ENCODE measurements at regions not wholly inside any gene's neighbourhood (a gene's known extent, or its start where the extent isn't known, plus 50 kb on each side); places are given as distances from the start of the nearest gene placed in this dataset.

DNA sequence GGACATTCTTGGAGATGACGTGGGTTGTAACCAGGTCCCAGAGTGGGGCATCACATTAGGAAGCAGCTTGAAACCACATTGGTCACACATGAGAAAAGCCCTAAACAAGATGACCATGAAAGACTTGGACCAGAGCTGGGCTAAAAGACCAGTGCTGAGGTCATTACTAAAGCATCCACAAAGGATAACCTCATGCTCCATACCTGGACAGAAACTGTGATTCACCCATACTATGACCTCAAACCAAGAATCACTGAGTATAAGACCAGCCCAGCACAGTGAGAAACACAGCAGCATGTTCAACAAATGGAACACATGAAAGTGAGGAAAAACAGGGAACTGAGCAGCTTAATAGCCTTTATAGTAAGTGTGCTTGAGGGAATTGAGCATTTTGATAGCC, 635.5 kb upstream of the NETO1 start:
- no peaks in the 10 kb centered on the region for H3K36me3 Mint-ChIP-seq (ENCODE audit: low read depth)
- no peak overlapping the region for H3K27ac Mint-ChIP-seq
- no peaks in the 10 kb centered on the region for H3K27me3 Mint-ChIP-seq (ENCODE audit: low read depth)
- no peak overlapping the region for H3K4me3 Mint-ChIP-seq
- no peaks in the 10 kb centered on the region for H3K9me3 Mint-ChIP-seq
- no peaks in the 10 kb centered on the region for H3K4me1 Mint-ChIP-seq
- TF ChIP-seq, protein P1, sequence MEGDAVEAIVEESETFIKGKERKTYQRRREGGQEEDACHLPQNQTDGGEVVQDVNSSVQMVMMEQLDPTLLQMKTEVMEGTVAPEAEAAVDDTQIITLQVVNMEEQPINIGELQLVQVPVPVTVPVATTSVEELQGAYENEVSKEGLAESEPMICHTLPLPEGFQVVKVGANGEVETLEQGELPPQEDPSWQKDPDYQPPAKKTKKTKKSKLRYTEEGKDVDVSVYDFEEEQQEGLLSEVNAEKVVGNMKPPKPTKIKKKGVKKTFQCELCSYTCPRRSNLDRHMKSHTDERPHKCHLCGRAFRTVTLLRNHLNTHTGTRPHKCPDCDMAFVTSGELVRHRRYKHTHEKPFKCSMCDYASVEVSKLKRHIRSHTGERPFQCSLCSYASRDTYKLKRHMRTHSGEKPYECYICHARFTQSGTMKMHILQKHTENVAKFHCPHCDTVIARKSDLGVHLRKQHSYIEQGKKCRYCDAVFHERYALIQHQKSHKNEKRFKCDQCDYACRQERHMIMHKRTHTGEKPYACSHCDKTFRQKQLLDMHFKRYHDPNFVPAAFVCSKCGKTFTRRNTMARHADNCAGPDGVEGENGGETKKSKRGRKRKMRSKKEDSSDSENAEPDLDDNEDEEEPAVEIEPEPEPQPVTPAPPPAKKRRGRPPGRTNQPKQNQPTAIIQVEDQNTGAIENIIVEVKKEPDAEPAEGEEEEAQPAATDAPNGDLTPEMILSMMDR (IDR thresholded peaks at IDR 0.05; ENCODE audit: unreplicated experiment in 3 of 3): no peak

DNA sequence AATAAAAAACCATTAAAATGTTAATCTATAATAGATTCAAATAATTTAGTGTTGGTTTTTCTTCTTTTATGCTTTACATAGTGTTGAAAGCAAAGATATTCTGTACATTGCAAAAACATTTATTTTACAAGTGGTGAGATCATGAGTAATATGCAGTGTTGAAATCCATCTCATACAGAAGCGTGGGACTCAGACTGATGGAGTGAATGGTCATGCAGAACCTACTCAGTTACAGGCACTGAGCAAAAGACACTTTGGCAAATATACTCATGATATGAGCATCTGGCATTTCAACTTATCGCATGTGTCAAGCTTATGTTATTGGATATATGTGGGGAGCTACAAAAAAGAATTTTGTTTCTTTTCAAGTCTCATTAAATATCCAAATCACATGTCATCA, 620.2 kb upstream of the NETO1 start:
- H3K4me1 Mint-ChIP-seq: no peaks in the 10 kb centered on the region
- H3K4me3 Mint-ChIP-seq: no peak overlapping the region
- H3K36me3 Mint-ChIP-seq (ENCODE audit: low read depth): no peaks in the 10 kb centered on the region
- no peak overlapping the region for H3K27ac Mint-ChIP-seq
- no peaks in the 10 kb centered on the region for H3K27me3 Mint-ChIP-seq (ENCODE audit: low read depth)
- H3K9me3 Mint-ChIP-seq: no peaks in the 10 kb centered on the region
- TF ChIP-seq, protein P1 (IDR thresholded peaks at IDR 0.05; ENCODE audit: unreplicated experiment in 3 of 3): no peak

DNA sequence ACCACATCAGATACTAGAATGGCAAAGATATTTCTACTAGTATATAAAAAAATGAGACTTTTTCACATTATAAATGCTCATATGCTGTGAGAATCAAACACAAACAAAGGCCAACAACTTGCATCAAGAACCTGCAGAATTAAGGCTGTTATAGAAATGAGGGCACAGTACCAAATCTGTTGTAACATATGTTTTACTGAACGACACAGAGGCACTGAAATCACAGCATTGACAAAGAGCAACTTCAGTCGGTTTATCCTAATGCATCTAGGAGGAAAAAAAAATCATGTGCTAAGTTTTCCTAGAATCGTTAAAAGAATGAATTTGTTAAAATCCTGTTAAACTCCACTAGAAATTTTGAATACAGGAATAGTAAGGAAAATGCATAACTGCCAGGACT, 617.4 kb upstream of the NETO1 start:
- H3K36me3 Mint-ChIP-seq (ENCODE audit: low read depth): no peaks in the 10 kb centered on the region
- H3K4me1 Mint-ChIP-seq: no peaks in the 10 kb centered on the region
- H3K27me3 Mint-ChIP-seq (ENCODE audit: low read depth): no peaks in the 10 kb centered on the region
- no peak overlapping the region for H3K27ac Mint-ChIP-seq
- TF ChIP-seq, protein P1 (IDR thresholded peaks at IDR 0.05; ENCODE audit: unreplicated experiment in 3 of 3): no peak
- no peaks in the 10 kb centered on the region for H3K9me3 Mint-ChIP-seq
- H3K4me3 Mint-ChIP-seq: no peak overlapping the region

DNA sequence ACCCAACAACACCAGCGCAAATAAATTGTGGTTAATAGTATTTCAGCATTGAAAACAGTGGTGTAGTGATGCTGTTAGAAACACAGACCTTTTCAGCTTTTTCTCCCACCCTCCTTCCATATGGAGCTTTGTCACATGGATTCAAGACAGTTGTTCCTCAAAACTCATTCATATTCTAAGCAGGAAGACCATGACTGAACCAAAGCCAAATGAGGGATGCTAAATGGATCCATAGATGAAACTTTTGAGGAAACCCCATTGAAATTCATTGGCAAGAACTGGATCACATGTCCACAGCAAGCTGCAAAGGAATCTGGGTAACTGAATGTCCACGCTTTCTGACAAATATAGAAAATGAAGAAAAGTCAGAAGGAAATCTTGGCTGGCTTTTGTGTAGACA, 615.1 kb upstream of the NETO1 start:
- Mint-ChIP-seq H3K4me3 (no peak overlapping the region), H3K9me3 (peaks cover under 1% of the 10 kb centered on the region), H3K36me3 (ENCODE audit: low read depth) (no peaks in the 10 kb centered on the region), H3K27me3 (ENCODE audit: low read depth) (no peaks in the 10 kb centered on the region), H3K4me1 (no peaks in the 10 kb centered on the region), H3K27ac (no peak overlapping the region)
- TF ChIP-seq, protein P1 (IDR thresholded peaks at IDR 0.05; ENCODE audit: unreplicated experiment in 3 of 3): no peak

DNA sequence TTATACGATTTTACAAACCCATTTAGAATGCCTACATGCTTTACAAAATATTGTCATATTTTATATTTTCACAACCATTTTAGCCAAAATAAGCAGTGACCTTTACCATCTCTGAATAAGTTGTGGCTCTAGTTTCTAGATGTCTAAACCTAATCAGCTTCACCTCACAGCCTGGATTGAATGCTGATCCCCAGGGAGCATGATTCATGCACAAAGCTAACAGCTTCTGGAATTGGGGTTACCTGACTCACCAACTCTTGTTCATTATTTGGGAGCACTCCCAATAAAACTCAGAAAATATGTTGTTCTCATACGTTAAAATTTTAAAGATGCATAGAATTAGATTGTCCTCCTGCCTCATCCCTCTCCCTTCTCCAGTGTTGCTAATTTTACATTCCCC, 611.7 kb upstream of the NETO1 start:
- TF ChIP-seq, protein P1 (IDR thresholded peaks at IDR 0.05; ENCODE audit: unreplicated experiment in 3 of 3): no peak
- Mint-ChIP-seq H3K9me3 (peaks cover 7% of the 10 kb centered on the region), H3K4me3 (no peak overlapping the region), H3K4me1 (no peaks in the 10 kb centered on the region), H3K36me3 (ENCODE audit: low read depth) (no peaks in the 10 kb centered on the region), H3K27ac (no peak overlapping the region), H3K27me3 (ENCODE audit: low read depth) (no peaks in the 10 kb centered on the region)

DNA sequence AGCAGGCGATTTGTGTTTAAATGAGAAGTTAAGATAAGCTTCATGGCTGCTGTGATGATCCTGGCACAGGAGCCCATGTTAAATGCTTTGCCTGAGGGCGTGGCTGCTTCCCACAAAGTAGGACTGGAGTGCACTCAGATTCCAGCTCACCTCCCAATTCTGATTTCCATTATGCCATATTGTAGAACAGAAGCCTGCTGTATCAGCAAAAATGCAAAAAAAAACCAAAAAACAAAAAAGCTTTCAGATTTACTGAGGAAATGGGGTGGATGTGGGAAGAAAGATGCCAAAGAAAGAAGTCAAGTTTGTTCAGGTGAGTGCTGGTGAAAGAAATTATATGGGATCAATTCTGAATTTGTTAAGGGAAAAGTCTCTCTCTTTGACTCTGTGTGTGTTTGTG, 610.4 kb upstream of the NETO1 start:
- Mint-ChIP-seq H3K4me1 (no peaks in the 10 kb centered on the region), H3K36me3 (ENCODE audit: low read depth) (no peaks in the 10 kb centered on the region), H3K9me3 (peaks cover 7% of the 10 kb centered on the region), H3K4me3 (no peak overlapping the region), H3K27ac (no peak overlapping the region), H3K27me3 (ENCODE audit: low read depth) (no peaks in the 10 kb centered on the region)
- TF ChIP-seq, protein P1 (IDR thresholded peaks at IDR 0.05; ENCODE audit: unreplicated experiment in 3 of 3): no peak

Measured in nephron (organoid).